ENCODE measurements at regions not wholly inside any gene's neighbourhood (a gene's known extent, or its start where the extent isn't known, plus 50 kb on each side); places are given as distances from the start of the nearest gene placed in this dataset.

DNA sequence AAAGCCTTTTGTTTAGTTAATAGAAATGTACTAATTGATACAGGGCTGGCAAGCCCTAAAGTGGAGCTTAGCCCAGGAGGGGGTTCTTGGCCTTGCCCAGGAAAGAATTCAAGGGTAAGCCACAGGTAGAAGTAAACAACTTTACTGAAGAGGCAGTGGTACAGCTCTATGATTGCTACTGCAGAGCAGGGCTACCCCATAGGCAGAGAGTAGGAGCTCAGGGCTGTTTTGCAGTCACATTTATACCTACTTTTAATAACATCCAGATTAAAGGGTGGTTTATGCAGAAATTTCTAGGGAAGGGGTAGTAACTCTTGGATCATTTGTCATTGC, 680.4 kb upstream of the GJE1 start:
- DNase-seq (ENCODE audit: extremely low spot score, unreplicated experiment), result no peak
- H3K27me3 Mint-ChIP-seq (ENCODE audit: unreplicated experiment), result no peaks in the 10 kb centered on the region
- peaks cover 16% of the 10 kb centered on the region for H3K4me1 Mint-ChIP-seq (ENCODE audit: unreplicated experiment)
- TF ChIP-seq, protein P1, sequence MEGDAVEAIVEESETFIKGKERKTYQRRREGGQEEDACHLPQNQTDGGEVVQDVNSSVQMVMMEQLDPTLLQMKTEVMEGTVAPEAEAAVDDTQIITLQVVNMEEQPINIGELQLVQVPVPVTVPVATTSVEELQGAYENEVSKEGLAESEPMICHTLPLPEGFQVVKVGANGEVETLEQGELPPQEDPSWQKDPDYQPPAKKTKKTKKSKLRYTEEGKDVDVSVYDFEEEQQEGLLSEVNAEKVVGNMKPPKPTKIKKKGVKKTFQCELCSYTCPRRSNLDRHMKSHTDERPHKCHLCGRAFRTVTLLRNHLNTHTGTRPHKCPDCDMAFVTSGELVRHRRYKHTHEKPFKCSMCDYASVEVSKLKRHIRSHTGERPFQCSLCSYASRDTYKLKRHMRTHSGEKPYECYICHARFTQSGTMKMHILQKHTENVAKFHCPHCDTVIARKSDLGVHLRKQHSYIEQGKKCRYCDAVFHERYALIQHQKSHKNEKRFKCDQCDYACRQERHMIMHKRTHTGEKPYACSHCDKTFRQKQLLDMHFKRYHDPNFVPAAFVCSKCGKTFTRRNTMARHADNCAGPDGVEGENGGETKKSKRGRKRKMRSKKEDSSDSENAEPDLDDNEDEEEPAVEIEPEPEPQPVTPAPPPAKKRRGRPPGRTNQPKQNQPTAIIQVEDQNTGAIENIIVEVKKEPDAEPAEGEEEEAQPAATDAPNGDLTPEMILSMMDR (IDR thresholded peaks at IDR 0.05), result no peak
- H3K27ac Mint-ChIP-seq (ENCODE audit: unreplicated experiment), result peak overlapping the region; percentile 56
- no peak overlapping the region for H3K4me3 Mint-ChIP-seq (ENCODE audit: unreplicated experiment)
- no peaks in the 10 kb centered on the region for H3K9me3 Mint-ChIP-seq (ENCODE audit: unreplicated experiment)
- H3K36me3 Mint-ChIP-seq (ENCODE audit: unreplicated experiment), result no peaks in the 10 kb centered on the region

- Mint-ChIP-seq H3K36me3 (ENCODE audit: unreplicated experiment) (no peaks in the 10 kb centered on the region), H3K9me3 (ENCODE audit: unreplicated experiment) (no peaks in the 10 kb centered on the region), H3K27ac (ENCODE audit: unreplicated experiment) (peak overlapping the region; percentile 56), H3K27me3 (ENCODE audit: unreplicated experiment) (no peaks in the 10 kb centered on the region), H3K4me1 (ENCODE audit: unreplicated experiment) (peaks cover 16% of the 10 kb centered on the region), H3K4me3 (ENCODE audit: unreplicated experiment) (no peak overlapping the region)
- TF ChIP-seq, protein P1 (IDR thresholded peaks at IDR 0.05), result no peak
- DNase-seq (ENCODE audit: extremely low spot score, unreplicated experiment), result no peak
These were observed 681.0 kb upstream of the GJE1 start for GRCh38 chr6:141451511-141452353.

- Mint-ChIP-seq H3K27me3 (ENCODE audit: unreplicated experiment) (no peaks in the 10 kb centered on the region), H3K4me3 (ENCODE audit: unreplicated experiment) (no peak overlapping the region), H3K27ac (ENCODE audit: unreplicated experiment) (peak overlapping the region; percentile 56), H3K36me3 (ENCODE audit: unreplicated experiment) (no peaks in the 10 kb centered on the region), H3K4me1 (ENCODE audit: unreplicated experiment) (peaks cover 16% of the 10 kb centered on the region), H3K9me3 (ENCODE audit: unreplicated experiment) (no peaks in the 10 kb centered on the region)
- TF ChIP-seq, protein P1 (IDR thresholded peaks at IDR 0.05), result no peak
- no peak for DNase-seq (ENCODE audit: extremely low spot score, unreplicated experiment)
These were observed 681.6 kb upstream of the GJE1 start for GRCh38 chr6:141451181-141451510.

DNA sequence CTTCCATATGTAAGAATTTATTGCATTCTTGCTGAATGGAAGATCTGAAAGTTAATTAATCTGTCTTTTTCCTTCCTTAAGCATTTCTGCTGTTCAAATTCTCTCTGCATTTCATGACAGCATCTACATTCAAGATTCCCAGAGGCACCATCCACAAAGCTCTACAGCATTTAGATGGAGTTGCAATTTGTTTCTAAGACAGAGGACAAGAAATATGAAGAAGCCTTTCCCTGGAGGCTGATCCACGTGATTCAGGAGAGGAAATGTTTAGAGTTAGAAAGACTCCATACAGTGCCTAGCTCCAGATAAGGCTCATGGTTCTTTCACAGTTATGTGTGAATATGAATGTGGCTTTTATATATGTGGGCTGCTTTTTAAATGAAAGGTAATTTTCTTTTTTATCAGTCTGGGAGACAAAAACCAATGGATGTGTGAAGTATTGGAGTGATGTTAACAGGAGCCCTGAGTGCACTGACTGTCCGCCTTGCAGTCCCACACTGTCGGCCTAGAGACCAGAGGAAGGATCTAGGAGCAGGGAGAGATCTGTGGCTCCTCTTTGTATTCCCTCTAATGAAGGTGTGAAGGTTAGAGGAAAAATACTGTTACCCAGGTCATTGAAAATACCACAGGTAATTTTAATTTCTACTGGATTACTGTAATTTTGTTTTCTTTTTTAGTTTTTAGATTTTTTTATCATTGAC, 686.6 kb upstream of the GJE1 start:
- Mint-ChIP-seq H3K27me3 (ENCODE audit: unreplicated experiment) (no peaks in the 10 kb centered on the region), H3K36me3 (ENCODE audit: unreplicated experiment) (no peaks in the 10 kb centered on the region), H3K27ac (ENCODE audit: unreplicated experiment) (no peak overlapping the region), H3K4me1 (ENCODE audit: unreplicated experiment) (peaks cover 3% of the 10 kb centered on the region), H3K9me3 (ENCODE audit: unreplicated experiment) (peaks cover under 1% of the 10 kb centered on the region), H3K4me3 (ENCODE audit: unreplicated experiment) (no peak overlapping the region)
- no peak for DNase-seq (ENCODE audit: extremely low spot score, unreplicated experiment)
- TF ChIP-seq, protein P1 (IDR thresholded peaks at IDR 0.05), result no peak

DNA sequence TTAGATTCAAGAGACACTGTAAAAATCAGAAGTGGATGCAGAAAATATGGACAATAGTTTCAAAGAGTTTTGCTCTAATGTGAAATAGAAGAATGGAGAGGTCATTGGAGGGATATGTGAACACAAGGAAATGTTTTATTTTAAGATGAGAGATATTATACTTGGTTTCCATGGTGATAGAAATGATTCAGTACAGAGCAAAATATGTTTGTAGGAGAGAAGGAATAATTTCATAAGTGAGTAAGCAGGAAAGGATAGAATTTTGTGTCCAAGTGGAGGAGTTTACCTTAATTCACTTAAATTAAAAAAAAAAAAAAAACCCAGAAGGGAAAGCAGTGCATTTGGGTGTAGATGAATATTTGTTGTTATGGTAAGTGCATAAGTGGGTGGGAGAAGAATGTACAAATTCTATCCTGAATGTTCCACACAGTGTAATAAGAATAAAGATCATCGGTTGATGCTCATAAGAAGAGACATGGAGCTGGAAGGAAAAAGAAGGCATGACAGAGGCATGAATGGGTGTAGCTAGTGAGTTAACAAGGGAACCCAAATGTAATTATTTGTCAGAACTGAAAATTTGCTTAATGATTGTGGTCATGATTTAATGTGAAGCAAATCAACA, 688.9 kb upstream of the GJE1 start:
- Mint-ChIP-seq H3K4me1 (ENCODE audit: unreplicated experiment) (no peaks in the 10 kb centered on the region), H3K36me3 (ENCODE audit: unreplicated experiment) (no peaks in the 10 kb centered on the region), H3K27ac (ENCODE audit: unreplicated experiment) (no peak overlapping the region), H3K4me3 (ENCODE audit: unreplicated experiment) (no peak overlapping the region), H3K27me3 (ENCODE audit: unreplicated experiment) (no peaks in the 10 kb centered on the region), H3K9me3 (ENCODE audit: unreplicated experiment) (peaks cover 9% of the 10 kb centered on the region)
- DNase-seq (ENCODE audit: extremely low spot score, unreplicated experiment), result no peak
- TF ChIP-seq, protein P1 (IDR thresholded peaks at IDR 0.05), result no peak

Data from osteocyte (in vitro differentiated cells).